Umbilical cord (tissue), 1 donor: ENCODE measurements at regions not wholly inside any gene's neighbourhood (a gene's known extent, or its start where the extent isn't known, plus 50 kb on each side); places are given as distances from the start of the nearest gene placed in this dataset.

Experiments
- DNase-seq: peaks from one replicate; pipeline ENCODE4 v3.0.0-alpha.2; 2015; ENCODE audit warnings: low spot score

GRCh38 chr5:12272389-12272788 lies 368.1 kb upstream of the CTNND2 start:
- DNase-seq = no peak

GRCh38 chr5:12270914-12271313 lies 366.7 kb upstream of the CTNND2 start:
- no peak for DNase-seq

- no peak for DNase-seq
Observed at GRCh38 chr5:12269164-12269563, 364.9 kb upstream of the CTNND2 start.

GRCh38 chr5:12258549-12258948 lies 354.3 kb upstream of the CTNND2 start:
- no peak for DNase-seq

GRCh38 chr5:12250454-12250853 lies 346.2 kb upstream of the CTNND2 start:
- DNase-seq = no peak

GRCh38 chr5:12248831-12249230 lies 344.6 kb upstream of the CTNND2 start:
- DNase-seq = no peak

GRCh38 chr5:12246036-12246435 lies 341.8 kb upstream of the CTNND2 start:
- DNase-seq = no peak

GRCh38 chr5:12245429-12245828 lies 341.2 kb upstream of the CTNND2 start:
- DNase-seq = no peak

GRCh38 chr5:12242950-12243888 lies 339.0 kb upstream of the CTNND2 start:
- peak; percentile 8 for DNase-seq

GRCh38 chr5:12237837-12238575 lies 333.8 kb upstream of the CTNND2 start:
- no peak for DNase-seq

- DNase-seq = no peak
Observed at GRCh38 chr5:12230659-12231058, 326.4 kb upstream of the CTNND2 start.

- no peak for DNase-seq
Observed at GRCh38 chr5:12217039-12217438, 312.8 kb upstream of the CTNND2 start.

- no peak for DNase-seq
Observed at GRCh38 chr5:12214267-12215015, 310.2 kb upstream of the CTNND2 start.

- DNase-seq = no peak
Observed at GRCh38 chr5:12208366-12209100, 304.3 kb upstream of the CTNND2 start.

GRCh38 chr5:12204761-12205160 lies 300.5 kb upstream of the CTNND2 start:
- no peak for DNase-seq

GRCh38 chr5:12193536-12193935 lies 289.3 kb upstream of the CTNND2 start:
- DNase-seq = no peak

- no peak for DNase-seq
Observed at GRCh38 chr5:12183003-12183402, 278.8 kb upstream of the CTNND2 start.

GRCh38 chr5:12177851-12178250 lies 273.6 kb upstream of the CTNND2 start:
- no peak for DNase-seq

GRCh38 chr5:12177225-12177624 lies 273.0 kb upstream of the CTNND2 start:
- DNase-seq = no peak

GRCh38 chr5:12175914-12176585 lies 271.8 kb upstream of the CTNND2 start:
- no peak for DNase-seq

- no peak for DNase-seq
Observed at GRCh38 chr5:12174734-12175133, 270.5 kb upstream of the CTNND2 start.
